HepG2 (cell line): ENCODE measurements at regions not wholly inside any gene's neighbourhood (a gene's known extent, or its start where the extent isn't known, plus 50 kb on each side); places are given as distances from the start of the nearest gene placed in this dataset.

Source experiments
- ATAC-seq: fragments of 200-7000 bp; cut with Tn5 transposase; 3 replicates; pipeline ENCODE4 v1.9.1; 2020; ENCODE audit warnings: mild to moderate bottlenecking, moderate library complexity
- BruUV-seq: library from RNA; stranded (reverse); fragments of 400-500 nt; replicated peaks from 2 replicates; lab custom pipeline; 2021; lab: Mats Ljungman, UMichigan
- CTCF ChIA-PET: fragments of 300-600 bp; formaldehyde crosslinking; extraction: SDS; loops from one replicate; lab custom pipeline; 2021; ENCODE audit warnings: low total read pairs, inconsistent platforms, low intra/inter-chr PET ratio; lab: Yijun Ruan, JAX
- POLR2A ChIA-PET: fragments of 350-600 bp; sonication (Branson Sonifier 250); formaldehyde crosslinking; loops from one replicate; lab custom pipeline; 2020; ENCODE audit warnings: antibody characterized with exemption, inconsistent platforms; lab: Yijun Ruan, JAX
- DNase-seq: peaks from one replicate; pipeline ENCODE4 v3.0.0-alpha.2; 2015; ENCODE audit warnings: low spot score
- FAIRE-seq: peaks from 3 replicates; lab custom pipeline; 2011; peaks lifted over from hg19 to GRCh38; lab: Jason Lieb, UNC
- H2AFZ ChIP-seq: one replicate; pipeline ENCODE4 v1.6.1; 2011; ENCODE audit warnings: low read length, inconsistent platforms
- H3K27ac ChIP-seq: fragments of 300-600 bp; 3 replicates; pipeline ENCODE4 v1.8.0; 2011; ENCODE audit warnings: mixed run types, mild to moderate bottlenecking, mixed read lengths, low read length, inconsistent platforms; ENCODE audit not compliant: insufficient read depth; ENCODE audit errors: extremely low read length
- H3K27me3 ChIP-seq, 2 experiments: fragments of 200-600 bp in 1 of 2; 2 replicates in 1 of 2; 3 replicates in 1 of 2; pipeline versions ENCODE4 v1.6.0 to v1.8.0; 2011; ENCODE audit warnings: low read length in 2 of 2, mild to moderate bottlenecking in 2 of 2, moderate library complexity in 2 of 2, inconsistent platforms in 1 of 2; ENCODE audit not compliant: insufficient read depth in 2 of 2, control insufficient read depth in 1 of 2
- H3K36me3 ChIP-seq, 2 experiments: fragments of 200-600 bp in 1 of 2; replicated peaks in 1 of 2; 2 replicates in 1 of 2; 3 replicates in 1 of 2; pipeline versions ENCODE4 v1.5.1 to v1.8.0; 2011; ENCODE audit warnings: low read length in 2 of 2, inconsistent platforms in 1 of 2; ENCODE audit not compliant: insufficient read depth in 2 of 2, control insufficient read depth in 1 of 2
- H3K4me1 ChIP-seq: 2 replicates; pipeline ENCODE4 v1.5.1; 2012; ENCODE audit warnings: low read length, inconsistent platforms; ENCODE audit not compliant: insufficient read depth
- H3K4me2 ChIP-seq: 2 replicates; pipeline ENCODE4 v1.6.0; 2011; ENCODE audit warnings: low read depth, low read length, inconsistent platforms
- H3K4me3 ChIP-seq, 3 experiments: fragments of 200-600 bp in 1 of 3; sonication (generic), shearing (Covaris generic) in 1 of 3; replicated peaks in 1 of 3; 2 replicates each; pipeline ENCODE4 v1.5.1; 2011 to 2016; ENCODE audit warnings: low read length in 3 of 3, inconsistent platforms in 2 of 3, low read depth in 2 of 3, mild to moderate bottlenecking in 2 of 3, control low read depth in 1 of 3, mixed read lengths in 1 of 3; ENCODE audit not compliant: insufficient read depth in 1 of 3
- H3K79me2 ChIP-seq: one replicate; pipeline ENCODE4 v1.6.1; 2011; ENCODE audit warnings: low read length, inconsistent platforms; ENCODE audit not compliant: insufficient read depth
- H3K9ac ChIP-seq: 2 replicates; pipeline ENCODE4 v1.6.0; 2011; ENCODE audit warnings: mild to moderate bottlenecking, low read depth, low read length, inconsistent platforms; ENCODE audit not compliant: insufficient read depth
- H3K9me3 ChIP-seq: 2 replicates; pipeline ENCODE4 v1.5.1; 2012; ENCODE audit warnings: mild to moderate bottlenecking, low read length
- H4K20me1 ChIP-seq: 2 replicates; pipeline ENCODE4 v1.6.0; 2011; ENCODE audit warnings: inconsistent platforms, mild to moderate bottlenecking, low read length, moderate library complexity; ENCODE audit not compliant: insufficient read depth
- MAFF ChIP-seq: IDR thresholded peaks from 2 replicates; pipeline ENCODE4 v1.6.1; 2011; ENCODE audit warnings: low read depth, low read length, improper control_type of control experiment
- MAFK ChIP-seq, 2 experiments: IDR thresholded peaks in 1 of 2; conservative IDR thresholded peaks in 1 of 2; 2 replicates each; pipeline ENCODE4 v1.6.1; 2011; ENCODE audit warnings: improper control_type of control experiment in 2 of 2, low read length in 2 of 2
- PAF1 ChIP-seq: IDR thresholded peaks from 2 replicates; pipeline ENCODE4 v1.6.1; 2016; ENCODE audit warnings: missing genetic modification reagents, missing compliant biosample characterization
- SNAPC2 ChIP-seq: sonication (generic); formaldehyde crosslinking; IDR thresholded peaks from 2 replicates; pipeline ENCODE4 v1.8.1; 2022; ENCODE audit warnings: mild to moderate bottlenecking, missing genetic modification reagents
- THRA ChIP-seq: sonication (generic); formaldehyde crosslinking; IDR thresholded peaks from 2 replicates; pipeline ENCODE4 v1.4.0; 2020; ENCODE audit warnings: missing genetic modification reagents, borderline replicate concordance
- YEATS2 ChIP-seq: sonication (generic); formaldehyde crosslinking; IDR thresholded peaks from 2 replicates; pipeline ENCODE4 v1.4.0; 2020; ENCODE audit warnings: missing genetic modification reagents, borderline replicate concordance
- ZNF598 ChIP-seq: sonication (generic); formaldehyde crosslinking; IDR thresholded peaks from 2 replicates; pipeline ENCODE4 v1.5.1; 2020; ENCODE audit warnings: mild to moderate bottlenecking, missing genetic modification reagents, borderline replicate concordance
- WGBS: methylation state at CpG from one replicate; pipeline ENCODE4 v1.1.6; 2017; ENCODE audit warnings: low lambda C conversion rate; 5-methylcytosine and 5-hydroxymethylcytosine counted together
- in situ Hi-C: cut with HindIII; loops from 2 replicates; pipeline ENCODE4 v1.10.0; 2017; ENCODE audit warnings: low pct_unique_long_range_greater_than_20kb; ENCODE audit not compliant: extremely low pct_ligation_motif_present
- intact Hi-C: fragments of 100-400 bp; cut with micrococcal nuclease; formaldehyde crosslinking; loops from one replicate; pipeline ENCODE4 v1.10.0; 2022; ENCODE audit not compliant: unreplicated experiment

GRCh38 chr2:235255693-235256092 is 238.2 kb upstream of the AGAP1 start:
- Histone ChIP-seq H3K79me2 (no peaks in the 10 kb centered on the region), H2AFZ (no peak overlapping the region), H3K4me3 (no peak overlapping the region), H3K4me1 (no peaks in the 10 kb centered on the region), H3K27ac (no peak overlapping the region), H4K20me1 (no peaks in the 10 kb centered on the region; the same call in 1 of the 2 replicates), H3K4me2 (no peak overlapping the region), H3K36me3 (no peaks in the 10 kb centered on the region), H3K27me3 (peaks cover 0 to 6% of the 10 kb centered on the region in 2 experiments; a peak in 1 of 5 replicates), H3K9me3 (no peaks in the 10 kb centered on the region), H3K9ac (no peak overlapping the region)
- no peak for TF ChIP-seq ZNF598
- no peak for TF ChIP-seq SNAPC2
- TF ChIP-seq THRA (CRISPR knock-in tag), result no peak
- no peak for TF ChIP-seq PAF1 (CRISPR knock-in tag)
- ChIA-PET CTCF (no interaction called here), POLR2A (no interaction called here)
- intact Hi-C loops, result no loop called here
- DNase-seq (no peak), FAIRE-seq (no peak), ATAC-seq (no peak)
- in situ Hi-C loops, result no loop called here
- WGBS, result 3% methylated on average over 5 of the region's 5 CpGs
- BruUV-seq, result no TSS peak

GRCh38 chr2:235257590-235257989 is 236.3 kb upstream of the AGAP1 start:
- FAIRE-seq, result no peak
- WGBS, result 84% methylated on average over 1 of the region's 1 CpG
- intact Hi-C loops (no loop called here), in situ Hi-C loops (no loop called here)
- Histone ChIP-seq H3K79me2 (no peaks in the 10 kb centered on the region), H4K20me1 (no peaks in the 10 kb centered on the region; the same call in 1 of the 2 replicates), H3K36me3 (no peaks in the 10 kb centered on the region), H3K9ac (no peak overlapping the region), H2AFZ (no peak overlapping the region), H3K4me2 (no peak overlapping the region), H3K27ac (no peak overlapping the region), H3K4me1 (peaks cover 12% of the 10 kb centered on the region), H3K4me3 (no peak overlapping the region), H3K9me3 (peaks cover 7% of the 10 kb centered on the region; the same call in 1 of the 2 replicates), H3K27me3 (peaks cover 0 to 8% of the 10 kb centered on the region in 2 experiments; a peak in 2 of 5 replicates)
- DNase-seq, result no peak
- no peak for ATAC-seq
- ChIA-PET POLR2A (no interaction called here), CTCF (no interaction called here)
- BruUV-seq, result no TSS peak
- no peak for TF ChIP-seq YEATS2
- peak; percentile 88 for TF ChIP-seq MAFF
- TF ChIP-seq MAFK (conservative IDR thresholded peaks at IDR 0.05 in 1 of 2, IDR thresholded peaks at IDR 0.05 in 1 of 2; ENCODE audit: low read length in 2 of 2), result peak; percentile 83 to 95
